ENCODE measurements at regions not wholly inside any gene's neighbourhood (a gene's known extent, or its start where the extent isn't known, plus 50 kb on each side); places are given as distances from the start of the nearest gene placed in this dataset.

- TF ChIP-seq CTCF (conservative IDR thresholded peaks at IDR 0.05; ENCODE audit: low read length) = no peak
- no peak for DNase-seq (ENCODE audit: low read depth)
- H3K4me3 ChIP-seq (ENCODE audit: low read length) = no peak overlapping the region
These were observed 126.3 kb downstream of the FOXB1 start for GRCh38 chr15:60130398-60130797.

DNA sequence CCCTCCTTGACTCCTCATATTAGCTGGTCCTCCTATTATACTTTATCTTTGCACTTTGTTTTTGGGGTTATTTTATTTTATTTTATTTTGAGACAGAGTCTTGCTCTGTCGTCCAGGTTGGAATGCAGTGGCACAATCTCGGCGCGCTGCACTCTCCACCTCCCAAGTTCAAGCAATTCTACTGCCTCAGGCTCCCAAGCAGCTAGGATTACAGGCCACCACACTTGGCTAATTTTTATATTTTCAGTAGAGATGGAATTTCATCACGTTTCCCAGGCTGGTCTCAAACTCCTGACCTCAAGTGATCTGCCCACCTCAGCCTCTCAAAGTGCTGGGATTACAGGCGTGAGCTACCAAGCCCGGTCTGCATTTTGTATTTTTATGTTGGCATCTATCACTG is 126.7 kb downstream of the FOXB1 start:
- TF ChIP-seq CTCF (conservative IDR thresholded peaks at IDR 0.05; ENCODE audit: low read length) = no peak
- no peak overlapping the region for H3K4me3 ChIP-seq (ENCODE audit: low read length)
- no peak for DNase-seq (ENCODE audit: low read depth)

DNA sequence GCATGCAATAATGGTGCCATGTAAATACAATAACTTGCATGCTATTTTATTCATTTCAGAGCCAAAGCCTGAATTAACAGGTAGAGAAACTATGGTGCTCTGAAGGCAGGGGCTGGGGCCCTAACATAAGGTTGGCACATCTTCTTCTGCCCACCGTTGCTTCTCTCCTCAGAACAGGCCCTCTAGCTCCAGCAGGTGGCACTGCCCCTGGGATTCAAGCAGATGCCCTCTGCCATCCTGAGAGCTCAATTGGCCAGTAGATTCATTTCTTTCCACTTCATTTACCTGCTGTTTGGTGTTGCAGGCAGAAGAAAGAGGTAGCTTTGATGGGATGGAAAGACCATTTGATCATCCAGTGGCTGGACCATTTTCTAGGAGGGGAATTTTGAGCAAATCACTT is 130.5 kb downstream of the FOXB1 start:
- H3K4me3 ChIP-seq (ENCODE audit: low read length) = no peak overlapping the region
- DNase-seq (ENCODE audit: low read depth) = no peak
- 0 out of 2 replicates have a peak, but pooled peaks have one; percentile 22 for TF ChIP-seq CTCF (conservative IDR thresholded peaks at IDR 0.05; ENCODE audit: low read length)

- H3K4me3 ChIP-seq (ENCODE audit: low read length) = no peak overlapping the region
- DNase-seq (ENCODE audit: low read depth) = no peak
- no peak for TF ChIP-seq CTCF (conservative IDR thresholded peaks at IDR 0.05; ENCODE audit: low read length)
These were observed 131.8 kb downstream of the FOXB1 start for GRCh38 chr15:60135961-60136360.

GRCh38 chr15:60137711-60138396 is 133.7 kb downstream of the FOXB1 start:
- no peak; the same call in 1 of the 2 replicates for TF ChIP-seq CTCF (conservative IDR thresholded peaks at IDR 0.05; ENCODE audit: low read length)
- peak; percentile 76 for DNase-seq (ENCODE audit: low read depth)
- no peak overlapping the region for H3K4me3 ChIP-seq (ENCODE audit: low read length)

DNA sequence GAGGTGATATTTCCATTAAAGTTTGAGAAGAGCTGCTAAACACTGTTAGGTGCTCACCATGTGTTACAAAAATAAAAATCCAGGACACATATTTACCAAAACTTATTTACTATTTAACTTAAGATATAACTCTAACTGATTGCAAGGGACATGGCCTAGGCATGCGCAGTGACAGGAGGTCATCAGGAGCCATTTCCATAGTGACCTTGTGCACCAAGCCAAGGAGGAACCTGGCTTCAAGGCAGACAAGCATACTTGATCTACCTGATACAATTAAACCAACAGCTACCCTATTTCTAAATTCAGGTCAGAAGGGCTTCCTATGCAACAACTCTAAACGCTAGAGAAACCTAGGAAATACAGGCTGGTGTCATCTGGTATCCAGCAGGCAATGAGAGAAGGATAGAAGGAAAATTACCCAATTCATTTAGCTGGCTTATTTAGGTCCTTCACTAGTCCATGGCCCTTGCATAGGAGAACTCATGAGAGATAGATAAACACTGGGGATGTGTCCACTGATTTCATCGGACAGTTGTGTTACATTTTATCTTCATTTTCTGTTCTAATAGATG is 134.4 kb downstream of the FOXB1 start:
- DNase-seq (ENCODE audit: low read depth) = no peak
- no peak for TF ChIP-seq CTCF (conservative IDR thresholded peaks at IDR 0.05; ENCODE audit: low read length)
- H3K4me3 ChIP-seq (ENCODE audit: low read length) = no peak overlapping the region

DNA sequence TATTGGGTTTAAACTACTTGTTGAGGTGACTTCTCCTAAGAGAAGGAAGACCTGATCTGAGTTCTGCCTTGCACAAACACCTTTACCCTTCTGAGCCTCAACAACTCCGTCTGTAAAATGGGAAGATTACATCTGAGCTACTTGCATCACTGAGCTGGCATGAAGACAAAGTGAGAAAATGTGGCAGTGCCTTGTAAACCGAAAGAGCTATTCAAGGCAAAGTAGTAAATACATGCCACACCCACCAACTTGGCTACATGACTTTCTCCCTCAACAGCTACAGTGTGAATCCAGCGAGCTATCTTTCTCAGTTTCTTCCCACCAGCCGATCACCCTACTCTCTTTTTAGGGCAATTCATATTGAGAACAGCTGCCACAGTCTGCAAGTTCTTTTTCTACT is 148.3 kb downstream of the FOXB1 start:
- DNase-seq (ENCODE audit: low read depth) = no peak
- TF ChIP-seq CTCF (conservative IDR thresholded peaks at IDR 0.05; ENCODE audit: low read length) = no peak
- no peak overlapping the region for H3K4me3 ChIP-seq (ENCODE audit: low read length)
